NCI-H2196 treated with DMSO at 0.1 percent for 48 hours (cell line): ENCODE measurements at regions not wholly inside any gene's neighbourhood (a gene's known extent, or its start where the extent isn't known, plus 50 kb on each side); places are given as distances from the start of the nearest gene placed in this dataset.
"Not testable (repeated sequence)": the region's sequence is repeated elsewhere in the genome, so short reads cannot be mapped to it uniquely, and the experiment has no call there.

ENCODE experiments used
- DNase-seq: peaks from one replicate; lab custom pipeline; 2025; ENCODE audit not compliant: unreplicated experiment; lab: John Stamatoyannopoulos, UW

GRCh38 chr7:25069900-25070443, 55.1 kb downstream of the CYCS start:
- peak; percentile 30 for DNase-seq

GRCh38 chr7:25068502-25069213, 56.4 kb downstream of the CYCS start:
- no peak for DNase-seq

GRCh38 chr7:25067726-25068501, 57.1 kb downstream of the CYCS start:
- no peak for DNase-seq

GRCh38 chr7:25066253-25066652, 58.8 kb downstream of the CYCS start:
- no peak for DNase-seq

- no peak for DNase-seq
These were observed 62.7 kb downstream of the CYCS start for GRCh38 chr7:25062380-25062779.

GRCh38 chr7:25060487-25061055, 64.5 kb downstream of the CYCS start:
- DNase-seq = no peak

GRCh38 chr7:25059576-25059975, 65.5 kb downstream of the CYCS start:
- no peak for DNase-seq

- DNase-seq = no peak
These were observed 68.7 kb downstream of the CYCS start for GRCh38 chr7:25056368-25056767.

GRCh38 chr7:25055520-25056220, 69.4 kb downstream of the CYCS start:
- DNase-seq = no peak

- no peak for DNase-seq
These were observed 70.1 kb downstream of the CYCS start for GRCh38 chr7:25054819-25055519.

- DNase-seq = no peak
These were observed 70.2 kb upstream of the OSBPL3 start for GRCh38 chr7:25050223-25050622.

GRCh38 chr7:25048444-25048834, 68.5 kb upstream of the OSBPL3 start:
- no peak for DNase-seq

- not testable (repeated sequence) for DNase-seq
These were observed 67.8 kb upstream of the OSBPL3 start for GRCh38 chr7:25047571-25048443.

GRCh38 chr7:25037325-25037724, 57.3 kb upstream of the OSBPL3 start:
- no peak for DNase-seq

GRCh38 chr7:25035274-25035673, 55.3 kb upstream of the OSBPL3 start:
- DNase-seq = no peak

GRCh38 chr7:25034136-25034535, 54.2 kb upstream of the OSBPL3 start:
- DNase-seq = no peak

GRCh38 chr7:25032774-25033743, 53.1 kb upstream of the OSBPL3 start:
- no peak for DNase-seq

GRCh38 chr7:25031432-25031831, 51.5 kb upstream of the OSBPL3 start:
- no peak for DNase-seq

GRCh38 chr7:25031007-25031406, 51.0 kb upstream of the OSBPL3 start:
- no peak for DNase-seq
